NCI-H2081 treated with DMSO at 0.1 percent for 48 hours (cell line): ENCODE measurements at regions not wholly inside any gene's neighbourhood (a gene's known extent, or its start where the extent isn't known, plus 50 kb on each side); places are given as distances from the start of the nearest gene placed in this dataset.
"Not testable (repeated sequence)": the region's sequence is repeated elsewhere in the genome, so short reads cannot be mapped to it uniquely, and the experiment has no call there.

Experiments used
- DNase-seq: peaks from one replicate; lab custom pipeline; 2025; lab: John Stamatoyannopoulos, UW

DNA sequence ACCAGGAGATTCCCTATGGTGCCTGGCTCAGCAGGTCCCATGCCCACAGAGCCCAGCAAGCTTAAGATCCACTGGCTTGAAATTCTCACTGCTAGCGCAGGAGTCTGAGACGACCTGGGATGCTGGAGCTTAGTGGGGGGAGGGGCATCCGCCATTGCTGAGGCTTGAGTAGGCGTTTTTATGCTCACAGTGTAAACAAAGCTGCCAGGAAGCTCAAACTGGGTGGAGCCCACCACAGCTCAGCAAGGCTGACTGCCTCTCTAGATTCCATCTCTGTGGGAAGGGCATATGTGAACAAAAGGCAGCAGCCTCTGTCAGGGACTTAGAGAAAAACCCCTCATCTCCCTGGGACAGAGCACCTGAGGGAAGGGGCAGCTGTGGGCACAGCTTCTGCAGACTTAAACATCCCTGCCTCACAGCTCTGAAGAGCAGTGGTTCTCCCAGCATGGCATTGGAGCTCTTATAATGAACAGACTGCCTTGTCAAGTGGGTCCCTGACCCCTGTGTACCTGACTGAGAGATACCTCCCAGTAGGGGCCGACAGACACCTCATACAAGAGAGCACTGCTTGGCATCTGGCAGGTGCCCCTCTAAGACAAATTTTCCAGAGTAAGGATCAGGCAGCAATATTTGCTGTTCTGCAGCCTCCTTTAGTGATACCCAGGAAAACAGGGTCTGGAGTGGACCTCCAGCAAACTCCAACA, 231.5 kb upstream of the SETMAR start:
- no peak for DNase-seq

DNA sequence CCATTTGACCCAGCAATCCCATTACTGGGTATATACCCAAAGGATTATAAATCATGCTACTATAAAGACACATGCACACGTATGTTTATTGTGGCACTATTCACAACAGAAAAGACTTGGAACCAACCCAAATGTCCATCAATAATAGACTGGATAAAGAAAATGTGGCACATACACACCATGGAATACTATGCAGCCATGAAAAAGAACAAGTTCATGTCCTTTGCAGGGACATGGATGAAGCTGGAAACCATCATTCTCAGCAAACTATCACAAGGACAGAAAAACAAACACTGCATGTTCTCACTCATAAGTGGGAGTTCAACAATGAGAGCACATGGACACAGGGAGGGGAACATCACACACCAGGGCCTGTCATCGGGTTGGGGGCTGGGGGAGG, 225.9 kb upstream of the SETMAR start:
- not testable (repeated sequence) for DNase-seq

DNA sequence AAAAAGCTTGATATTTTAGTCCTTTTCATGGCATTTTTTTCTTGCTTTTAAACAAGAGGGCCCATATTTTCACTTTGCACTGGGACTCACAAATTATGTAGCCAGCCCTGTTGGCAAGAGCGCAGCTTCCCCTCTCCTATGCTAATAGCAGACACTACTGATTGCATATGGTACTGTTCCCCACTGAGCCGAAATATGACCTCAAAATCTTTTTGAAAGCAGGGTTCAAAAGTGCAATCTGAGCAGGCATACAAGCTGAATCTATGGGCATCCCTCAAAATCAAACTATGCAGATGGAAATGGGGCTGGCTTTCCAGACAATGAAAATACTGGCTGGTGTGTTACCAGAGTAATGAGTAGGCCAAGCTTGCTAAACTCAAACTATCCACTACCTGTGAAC, 225.2 kb upstream of the SETMAR start:
- no peak for DNase-seq

DNA sequence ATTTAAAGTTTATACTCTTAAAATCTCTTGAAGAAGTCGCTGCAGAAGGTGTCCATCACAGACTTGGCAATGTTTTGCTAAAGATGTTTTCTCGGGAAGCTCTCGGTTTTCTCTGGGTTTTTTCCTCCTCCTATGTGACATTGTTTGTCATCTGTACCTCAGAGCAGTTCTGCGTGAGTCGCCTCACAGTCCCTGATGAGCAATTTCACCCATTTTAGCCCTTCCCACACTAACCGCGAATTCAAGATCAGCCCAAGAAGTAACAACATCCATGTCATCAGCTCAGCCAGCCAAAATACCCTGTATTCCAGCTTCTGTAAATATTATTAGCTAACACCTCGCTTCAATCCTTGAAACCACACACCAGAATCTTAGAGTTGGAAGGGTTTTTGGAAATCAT, 224.3 kb upstream of the SETMAR start:
- DNase-seq, result no peak

DNA sequence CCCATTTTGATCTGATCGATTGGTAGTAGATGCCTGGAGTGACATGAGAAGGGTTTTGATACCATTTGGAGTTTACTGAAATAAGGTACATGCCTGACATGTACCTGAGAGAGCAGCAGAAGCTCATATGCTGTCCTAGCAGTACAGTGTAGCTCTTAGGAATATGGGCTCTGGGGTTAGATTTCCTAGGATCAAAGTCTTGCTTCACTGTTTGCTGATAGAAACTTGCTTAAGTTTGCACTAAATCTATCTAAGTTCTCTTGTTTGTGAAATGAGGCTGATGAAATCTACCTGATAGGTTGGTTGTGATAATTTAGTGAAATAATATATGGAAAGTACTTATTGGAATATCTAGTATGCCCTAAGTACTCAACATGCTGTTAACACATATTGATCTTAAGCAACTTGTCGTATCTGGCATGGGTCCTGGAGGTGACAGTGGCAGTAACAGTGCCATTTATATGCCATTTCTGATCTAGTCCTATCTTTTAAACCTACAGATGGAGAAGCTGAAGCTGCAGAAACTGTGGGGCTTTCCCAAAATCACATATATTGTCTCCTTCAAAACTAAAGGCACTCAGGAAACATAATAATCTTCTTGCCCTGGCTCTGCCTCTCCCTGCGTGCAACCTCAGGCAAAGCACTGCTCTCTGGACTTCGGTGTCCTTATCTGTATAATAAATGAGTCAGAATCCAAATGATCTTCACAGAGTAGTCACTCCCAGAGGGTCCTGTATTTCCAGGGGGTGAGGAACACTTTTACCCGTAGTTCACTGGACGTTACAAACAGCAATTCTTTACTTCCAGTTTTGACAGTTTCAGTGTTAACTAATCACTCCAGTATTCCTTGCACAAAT, 223.6 kb upstream of the SETMAR start:
- DNase-seq, result no peak

DNA sequence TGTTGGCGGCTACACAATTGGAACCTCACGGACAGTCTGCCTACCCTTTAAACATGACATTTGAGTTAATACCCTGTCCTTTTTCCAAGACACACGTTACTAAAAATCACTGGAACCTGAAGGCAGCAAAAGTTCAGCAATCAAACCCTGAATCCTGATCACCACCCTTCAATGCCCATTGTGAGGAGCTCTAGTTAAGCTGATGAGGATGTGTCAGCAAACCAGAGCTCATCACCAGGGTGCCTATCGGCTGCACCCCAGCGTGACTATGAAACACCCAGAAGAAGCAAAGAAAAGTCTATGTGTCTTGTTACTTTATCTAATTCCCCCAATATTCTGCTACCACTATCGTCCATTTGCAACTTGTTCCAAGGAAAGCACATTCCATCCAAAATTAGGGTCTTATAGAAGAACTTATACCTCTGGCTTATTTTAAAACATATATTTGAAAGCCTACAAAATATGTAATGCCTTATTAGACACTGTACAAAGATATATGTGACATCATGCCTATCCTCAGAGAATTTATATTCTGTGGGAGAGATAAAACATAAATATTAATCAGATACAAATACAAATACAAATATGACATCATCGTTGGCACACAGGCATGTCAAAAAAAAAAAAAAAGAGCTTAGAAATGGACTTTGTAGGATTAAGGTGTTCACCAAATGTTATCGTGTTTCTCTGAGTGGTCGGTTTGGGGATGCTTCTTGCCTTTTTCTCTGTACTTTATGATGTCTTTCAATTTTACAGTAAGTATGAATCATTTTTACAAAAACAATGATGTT, 219.7 kb upstream of the SETMAR start:
- no peak for DNase-seq

DNA sequence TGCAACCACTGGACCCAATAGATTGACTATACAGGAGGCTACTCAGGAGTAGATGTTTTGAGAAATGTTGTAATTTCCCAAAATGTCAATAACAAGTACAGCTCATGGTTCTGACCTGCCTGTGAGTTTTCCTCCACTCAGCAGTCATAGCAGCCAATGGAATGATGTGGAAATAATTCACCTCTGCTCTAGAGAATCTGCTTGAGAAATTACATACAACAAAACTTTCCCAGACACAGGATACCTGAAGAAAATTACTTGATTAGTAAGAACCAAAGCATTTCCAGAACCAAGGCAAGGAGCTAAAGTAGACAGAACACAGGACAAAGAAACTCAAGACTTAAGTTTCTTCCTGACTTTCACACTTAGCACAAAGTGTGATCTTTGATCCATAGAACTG, 218.9 kb upstream of the SETMAR start:
- DNase-seq, result no peak

DNA sequence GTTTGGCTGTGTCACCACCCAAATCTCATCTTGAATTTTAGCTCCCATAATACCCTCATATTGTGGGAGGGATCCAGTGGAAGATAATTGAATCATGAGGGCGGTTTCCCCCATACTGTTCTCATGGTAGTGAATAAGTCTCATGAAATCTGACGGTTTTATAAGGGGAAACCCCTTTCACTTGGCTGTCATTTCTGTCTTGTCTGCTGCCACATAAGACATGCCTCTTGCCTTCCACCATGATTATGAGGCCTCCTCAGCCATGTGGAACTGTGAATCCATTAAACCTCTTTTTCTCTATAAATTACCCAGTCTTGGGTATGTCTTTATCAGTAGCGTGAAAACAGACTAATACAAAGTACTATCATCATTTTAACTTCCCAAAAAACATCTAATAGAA, 216.5 kb upstream of the SETMAR start:
- not testable (repeated sequence) for DNase-seq

DNA sequence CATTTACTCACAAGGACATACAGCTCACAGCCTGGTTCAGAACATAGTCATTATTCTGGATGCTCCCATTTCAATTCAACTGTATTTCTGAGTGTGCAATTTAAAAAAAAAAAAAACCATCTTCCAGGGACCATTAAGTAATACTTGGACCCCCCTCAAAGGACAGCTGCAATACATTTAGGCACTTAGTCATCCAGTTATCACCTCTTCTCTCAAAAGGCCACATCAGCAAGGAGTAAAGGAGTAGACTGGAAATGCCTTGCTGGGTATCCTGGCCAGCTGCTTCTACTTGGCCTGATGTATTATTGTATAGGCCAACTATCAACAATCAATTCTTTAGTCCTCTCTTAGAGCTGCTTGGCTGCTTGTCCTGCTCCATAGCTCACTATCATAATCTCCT, 211.4 kb upstream of the SETMAR start:
- no peak for DNase-seq

DNA sequence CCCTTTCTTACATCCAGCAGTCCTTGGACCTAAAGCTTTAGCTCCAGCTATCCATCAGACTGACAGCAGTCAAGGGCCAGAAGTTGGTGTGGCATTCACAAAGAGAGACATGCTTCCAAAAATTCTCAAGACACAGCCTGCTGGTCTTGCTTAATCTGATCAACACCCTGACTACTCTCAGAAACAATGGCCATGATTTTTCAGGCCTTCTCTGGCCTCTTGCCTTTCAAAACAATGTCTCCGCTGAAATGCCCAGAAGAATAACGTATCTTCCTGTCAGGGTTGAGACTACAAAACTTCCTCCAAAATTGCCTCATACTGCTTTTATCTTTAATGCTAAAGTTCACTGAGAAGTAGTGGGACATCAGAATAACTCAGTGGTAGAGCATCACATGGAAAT, 205.4 kb upstream of the SETMAR start:
- no peak for DNase-seq

DNA sequence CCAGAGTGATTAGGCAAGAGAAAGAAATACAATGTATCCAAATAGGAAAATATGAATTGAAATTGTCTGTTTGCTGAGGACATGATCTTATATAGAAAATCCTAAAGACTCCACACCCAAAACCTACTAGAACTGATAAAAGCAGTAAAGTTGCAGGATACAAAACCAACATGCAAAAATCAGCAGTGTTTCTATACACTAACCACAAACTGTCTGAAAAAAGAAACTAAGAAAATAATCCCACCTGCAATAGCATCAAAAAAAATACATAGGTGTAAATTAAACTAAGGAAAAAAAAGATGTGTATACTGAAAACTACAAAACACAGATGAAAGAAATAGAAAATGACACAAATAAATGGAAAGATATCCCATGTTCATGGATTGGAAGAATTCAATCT, 203.6 kb upstream of the SETMAR start:
- no peak for DNase-seq

DNA sequence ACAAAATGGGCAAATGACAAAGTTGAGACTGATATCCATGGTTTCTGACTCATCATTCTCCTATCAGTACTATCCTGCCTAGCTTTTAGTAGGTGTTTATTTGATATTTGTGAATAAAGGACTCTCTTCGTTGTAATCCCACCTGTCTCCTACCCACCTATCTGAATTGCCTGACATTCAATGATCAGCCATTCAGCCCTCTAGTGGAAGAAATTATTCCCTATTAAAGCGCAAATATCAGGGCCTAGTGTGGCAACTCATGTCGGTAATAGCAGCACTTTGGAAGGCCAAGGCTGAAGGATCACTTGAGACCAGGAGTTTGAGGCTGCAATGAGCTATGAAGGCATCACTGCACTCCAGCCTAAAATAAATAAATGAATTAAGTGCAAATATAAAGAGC, 195.7 kb upstream of the SETMAR start:
- no peak for DNase-seq

DNA sequence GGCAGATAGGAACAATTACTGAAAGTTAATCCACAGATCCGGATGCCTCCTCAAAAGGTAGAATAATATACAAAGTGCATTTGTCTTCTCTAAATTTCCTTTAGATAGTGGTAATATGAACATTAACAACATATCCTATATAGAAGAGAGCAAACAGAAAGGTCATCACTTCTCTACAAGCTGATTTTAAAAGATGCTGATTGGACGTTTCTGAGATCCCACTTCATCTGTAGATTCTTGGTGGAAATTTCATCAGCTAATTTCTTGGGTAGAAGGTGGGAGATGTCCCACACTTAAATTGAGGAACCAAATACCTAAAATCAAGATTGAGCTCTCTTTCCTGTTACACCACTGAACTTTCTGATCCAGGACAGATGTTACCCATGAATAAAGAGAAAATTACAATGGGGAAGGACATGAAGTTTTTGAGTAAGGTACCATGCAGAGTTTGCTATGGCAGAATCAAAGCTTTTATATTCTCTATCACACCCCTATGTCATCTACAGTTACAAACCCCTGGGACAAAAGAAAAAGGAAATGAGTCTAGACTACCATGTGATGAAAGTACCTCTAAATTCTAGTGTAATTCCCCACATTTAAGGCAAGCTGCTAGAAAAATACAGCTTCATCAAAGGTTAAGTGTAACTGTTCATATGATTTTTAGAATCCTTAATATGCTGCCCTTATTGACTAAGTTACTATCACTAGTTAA, 189.2 kb upstream of the SETMAR start:
- DNase-seq, result no peak

DNA sequence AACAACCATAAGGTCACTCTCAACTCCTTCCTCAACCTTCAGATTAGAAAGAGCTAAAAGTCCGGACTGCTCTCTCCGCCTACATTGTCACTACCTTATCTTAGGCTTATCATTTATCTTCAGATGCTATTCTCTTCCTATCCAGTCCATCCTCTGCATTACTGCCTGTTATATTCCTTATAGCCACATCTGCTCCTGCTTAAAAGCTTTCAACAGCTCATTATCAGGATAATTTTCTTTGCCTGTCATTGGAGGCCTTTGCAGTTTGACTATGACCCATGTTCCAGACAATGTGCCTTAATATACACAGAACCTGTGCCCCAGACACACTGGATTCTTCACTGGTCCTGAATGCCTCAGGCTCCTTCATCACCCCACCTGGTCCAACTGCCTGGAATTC, 184.1 kb upstream of the SETMAR start:
- no peak for DNase-seq

DNA sequence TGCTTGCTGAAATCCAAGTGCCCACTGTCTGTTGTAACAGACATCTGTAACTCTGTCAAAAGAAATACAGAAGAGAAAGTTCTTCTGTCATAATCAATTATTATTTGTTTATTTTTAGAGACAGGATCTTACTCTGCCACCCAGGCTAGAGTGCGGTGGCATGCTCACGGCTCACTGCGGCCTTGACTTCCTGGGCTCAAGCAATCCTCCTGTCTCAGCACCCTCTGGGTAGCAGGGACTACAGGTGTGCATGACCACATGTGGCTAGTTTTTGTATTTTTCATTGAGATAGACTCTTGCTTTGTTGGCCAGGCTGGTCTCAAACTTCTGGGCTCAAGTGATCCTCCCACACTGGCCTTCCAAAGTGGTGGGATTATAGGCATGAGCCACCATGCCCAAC, 177.6 kb upstream of the SETMAR start:
- DNase-seq, result no peak

DNA sequence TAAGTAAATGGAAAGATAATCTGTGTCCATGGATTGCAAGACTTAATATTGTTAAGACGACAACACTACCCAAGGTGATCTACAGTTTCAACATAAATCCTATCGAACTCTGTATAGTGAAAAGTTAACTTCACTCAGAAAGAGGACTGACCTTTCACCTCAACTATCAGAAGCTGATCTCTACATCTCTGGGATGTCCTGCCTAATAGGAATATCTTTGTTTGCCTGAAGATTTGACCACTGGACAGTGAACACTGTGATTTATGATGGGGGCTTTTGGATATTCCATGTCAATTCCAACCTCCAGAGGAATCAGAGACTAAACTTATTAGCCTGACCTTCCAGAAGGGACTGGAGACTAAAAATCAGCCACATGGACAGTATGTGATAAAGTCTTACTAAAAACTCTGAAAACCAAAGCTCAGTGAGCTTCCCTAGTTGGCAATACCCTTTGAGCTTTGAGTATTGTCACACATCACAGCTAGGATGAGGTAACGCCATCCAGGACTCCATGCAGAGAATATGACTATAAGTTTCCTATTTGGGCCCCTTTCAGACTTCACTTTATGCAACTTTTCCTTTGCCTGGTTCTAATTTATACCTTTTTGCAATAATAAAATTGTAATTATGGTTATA, 164.9 kb upstream of the SETMAR start:
- DNase-seq, result no peak

DNA sequence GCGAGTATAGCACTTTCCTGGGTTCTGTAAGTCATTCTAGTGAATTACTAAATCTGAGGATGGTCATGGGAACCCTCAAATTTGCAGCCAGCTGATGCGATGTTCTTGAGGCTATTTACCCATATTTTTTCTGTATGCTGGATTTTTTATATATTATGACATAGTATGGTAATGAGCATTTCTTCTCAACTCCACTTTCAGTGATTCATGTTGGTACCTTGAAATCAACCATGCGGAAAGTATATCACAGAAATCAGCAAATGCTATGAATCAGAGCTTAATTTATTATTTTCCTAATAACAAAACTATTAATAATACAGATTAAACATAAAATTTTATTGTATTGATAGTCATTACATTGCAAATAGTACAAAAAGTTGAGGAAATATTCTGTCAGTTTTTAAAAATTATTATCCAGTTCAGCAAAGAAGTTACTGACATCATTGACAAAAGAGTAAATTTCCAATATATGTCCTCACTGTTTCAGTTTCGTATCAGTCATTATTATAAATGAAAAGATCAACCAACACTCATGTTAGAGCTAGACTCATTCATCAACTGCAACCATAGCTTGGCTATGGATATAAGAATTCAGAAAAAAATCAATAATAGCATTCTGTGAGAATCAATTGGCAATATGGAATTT, 164.3 kb upstream of the SETMAR start:
- no peak for DNase-seq

DNA sequence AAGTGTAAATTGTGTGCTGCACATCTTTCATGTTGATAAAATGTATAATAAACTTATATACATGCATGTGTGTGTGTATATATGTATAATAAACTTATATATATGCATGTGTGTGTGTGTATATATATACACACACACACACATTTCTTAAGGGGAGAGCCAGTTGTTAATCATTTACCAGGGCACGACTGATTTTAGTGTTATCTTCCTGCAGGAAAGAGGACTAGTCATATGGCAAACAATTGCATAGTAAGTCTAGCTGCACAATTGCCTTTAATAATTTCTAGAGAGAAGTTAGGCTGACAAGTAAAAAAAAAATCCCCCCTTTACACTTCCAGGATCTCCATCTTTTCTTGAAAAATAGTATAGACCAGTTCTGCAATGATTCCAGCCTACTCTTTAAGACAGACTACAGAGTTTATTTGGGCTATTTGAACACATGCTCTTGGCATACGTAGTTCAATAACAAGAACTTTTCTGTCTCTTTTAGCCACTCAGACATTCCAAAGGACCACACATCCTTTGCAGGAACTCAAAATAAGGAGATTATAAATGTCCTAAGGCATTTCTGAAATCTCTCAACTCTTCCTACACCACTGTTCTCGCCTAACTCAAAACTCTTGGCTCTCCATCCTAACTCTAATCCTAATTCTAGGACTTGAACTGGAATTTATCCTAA, 163.6 kb upstream of the SETMAR start:
- no peak for DNase-seq

DNA sequence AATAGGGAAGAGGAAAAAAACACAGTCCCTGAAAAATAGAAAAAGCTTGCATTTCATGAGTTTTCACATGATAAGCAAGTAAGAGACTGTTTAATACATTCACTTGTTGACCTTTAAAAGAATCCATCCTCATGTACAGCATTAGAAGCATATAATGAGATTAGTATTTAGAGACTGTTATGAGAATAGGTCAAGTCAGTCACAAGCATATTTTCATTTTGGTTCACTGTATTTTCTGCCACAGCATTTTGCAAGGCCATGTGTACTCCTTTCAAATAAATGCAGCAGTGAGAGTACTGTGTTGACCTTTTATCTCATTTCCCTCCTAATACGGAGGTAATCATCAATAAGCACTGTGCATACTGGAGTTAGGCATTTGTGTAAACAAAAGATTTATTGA, 162.2 kb upstream of the SETMAR start:
- DNase-seq, result no peak

DNA sequence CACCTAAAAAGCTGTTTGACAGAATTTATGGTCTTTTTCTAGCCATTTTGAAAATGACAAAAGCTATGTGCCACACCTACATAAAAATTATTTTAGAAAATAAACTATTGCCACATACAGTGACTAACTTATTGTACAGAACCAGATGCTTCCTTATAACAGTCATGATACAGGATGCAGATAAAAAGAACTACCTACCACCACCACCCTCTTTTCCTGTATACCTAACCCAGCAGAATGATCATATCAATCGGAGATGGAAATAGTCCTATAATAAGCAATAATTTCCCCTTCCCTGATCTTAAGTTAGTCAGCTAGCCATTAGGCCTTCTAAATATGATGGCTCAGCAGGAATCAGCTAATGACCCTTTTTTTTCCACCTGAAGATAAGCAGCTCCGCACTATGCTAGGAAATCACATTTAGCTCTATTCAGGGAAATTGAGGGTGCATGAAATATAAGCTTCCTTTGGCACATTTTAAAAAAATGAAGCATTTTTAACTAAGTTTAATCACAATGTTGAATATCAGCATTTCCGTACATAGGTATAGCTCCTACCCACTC, 155.5 kb upstream of the SETMAR start:
- DNase-seq, result no peak
